SU-DHL-6 (cell line): ENCODE measurements at regions not wholly inside any gene's neighbourhood (a gene's known extent, or its start where the extent isn't known, plus 50 kb on each side); places are given as distances from the start of the nearest gene placed in this dataset.

Experiments used
- H2AFZ ChIP-seq: fragments of 200-600 bp; sonication (generic); 2 replicates; pipeline ENCODE4 v1.6.1; 2014; ENCODE audit warnings: low read depth, mild to moderate bottlenecking, moderate library complexity, mixed read lengths, antibody characterized with exemption, low read length; ENCODE audit not compliant: severe bottlenecking
- H3F3A ChIP-seq: fragments of 200-600 bp; shearing (Covaris generic); 2 replicates; pipeline ENCODE4 v1.6.0; 2016; ENCODE audit warnings: antibody characterized with exemption, mild to moderate bottlenecking; ENCODE audit not compliant: insufficient read depth
- H3K27ac ChIP-seq: fragments of 200-600 bp; sonication (generic); 2 replicates; pipeline ENCODE4 v1.5.1; 2016; ENCODE audit warnings: low read depth, mild to moderate bottlenecking, low read length, moderate library complexity, mixed read lengths
- H3K27me3 ChIP-seq: fragments of 200-600 bp; sonication (generic), shearing (Covaris generic); 2 replicates; pipeline ENCODE4 v1.6.0; 2014; ENCODE audit warnings: mild to moderate bottlenecking, low read length
- H3K36me3 ChIP-seq: fragments of 200-600 bp; sonication (generic); 2 replicates; pipeline ENCODE4 v1.6.1; 2014; ENCODE audit warnings: mild to moderate bottlenecking, low read length, mixed read lengths
- H3K4me2 ChIP-seq: fragments of 300-600, 200-600 bp; shearing (Covaris generic), sonication (generic); 2 replicates; pipeline ENCODE4 v1.6.0; 2014; ENCODE audit warnings: low read length, low read depth, mild to moderate bottlenecking; ENCODE audit not compliant: poor library complexity, severe bottlenecking
- H3K4me3 ChIP-seq: fragments of 200-600 bp; sonication (generic); 2 replicates; pipeline ENCODE4 v1.5.1; 2014; ENCODE audit warnings: antibody characterized with exemption, low read length, mild to moderate bottlenecking, mixed read lengths; ENCODE audit not compliant: insufficient read depth, poor library complexity, severe bottlenecking
- H3K79me2 ChIP-seq: fragments of 200-600 bp; sonication (generic); 2 replicates; pipeline ENCODE4 v1.6.1; 2014; ENCODE audit warnings: mild to moderate bottlenecking, low read length, moderate library complexity; ENCODE audit not compliant: insufficient read depth
- H3K9ac ChIP-seq: fragments of 200-600 bp; sonication (generic); 2 replicates; pipeline ENCODE4 v1.7.0; 2014; ENCODE audit warnings: mild to moderate bottlenecking, low read length
- H3K9me2 ChIP-seq: fragments of 200-600 bp; sonication (generic); replicated peaks from 2 replicates; pipeline ENCODE4 v1.6.1; 2014; ENCODE audit warnings: low read length; ENCODE audit not compliant: insufficient read depth
- H3K9me3 ChIP-seq: fragments of 200-600 bp; sonication (generic); 2 replicates; pipeline ENCODE4 v1.6.1; 2014; ENCODE audit warnings: low read length, mixed read lengths; ENCODE audit not compliant: insufficient read depth
- H4K20me1 ChIP-seq: fragments of 200-600 bp; sonication (generic); 2 replicates; pipeline ENCODE4 v1.6.1; 2014; ENCODE audit warnings: low read depth, mild to moderate bottlenecking, antibody characterized with exemption, low read length, moderate library complexity, mixed read lengths
- CTCF ChIP-seq: fragments of 200-600 bp; sonication (generic); IDR thresholded peaks from one replicate; pipeline ENCODE4 v1.5.1; 2017; ENCODE audit warnings: antibody characterized with exemption, mild to moderate bottlenecking, low read length, moderate library complexity; ENCODE audit not compliant: insufficient read depth, poor library complexity, severe bottlenecking
- EZH2phosphoT487 ChIP-seq: fragments of 200-600 bp; sonication (generic), shearing (Covaris generic); conservative IDR thresholded peaks from 2 replicates; pipeline ENCODE4 v1.6.1; 2018; ENCODE audit warnings: mild to moderate bottlenecking, antibody characterized with exemption, low read length, moderate library complexity, mixed read lengths

GRCh38 chr4:179768996-179769395 lies 2326.8 kb upstream of the AGA start:
- no peak overlapping the region for H3K4me3 ChIP-seq
- H3K9me2 ChIP-seq, result no peaks in the 10 kb centered on the region
- H3K79me2 ChIP-seq, result no peaks in the 10 kb centered on the region
- no peaks in the 10 kb centered on the region for H3K36me3 ChIP-seq
- no peaks in the 10 kb centered on the region for H4K20me1 ChIP-seq
- no peaks in the 10 kb centered on the region for H3F3A ChIP-seq
- H3K9ac ChIP-seq, result no peak overlapping the region
- no peaks in the 10 kb centered on the region for H3K9me3 ChIP-seq
- H3K4me2 ChIP-seq, result no peak overlapping the region
- H3K27ac ChIP-seq, result no peak overlapping the region
- no peak for TF ChIP-seq CTCF
- no peaks in the 10 kb centered on the region for H3K27me3 ChIP-seq
- H2AFZ ChIP-seq, result no peak overlapping the region

- TF ChIP-seq CTCF, result no peak
- no peak for TF ChIP-seq EZH2phosphoT487
- no peak overlapping the region for H3K4me3 ChIP-seq
- no peaks in the 10 kb centered on the region for H4K20me1 ChIP-seq
- H3F3A ChIP-seq, result no peaks in the 10 kb centered on the region
- no peaks in the 10 kb centered on the region for H3K27me3 ChIP-seq
- H3K27ac ChIP-seq, result no peak overlapping the region
- no peak overlapping the region for H2AFZ ChIP-seq
- no peak overlapping the region for H3K4me2 ChIP-seq
- H3K36me3 ChIP-seq, result no peaks in the 10 kb centered on the region
- no peaks in the 10 kb centered on the region for H3K9me2 ChIP-seq
- H3K9me3 ChIP-seq, result no peaks in the 10 kb centered on the region
- H3K9ac ChIP-seq, result no peak overlapping the region
- no peaks in the 10 kb centered on the region for H3K79me2 ChIP-seq
Measured at GRCh38 chr4:179797738-179798137, 2355.5 kb upstream of the AGA start.

- Histone ChIP-seq H3K4me2 (no peak overlapping the region), H3K36me3 (no peaks in the 10 kb centered on the region), H3F3A (no peaks in the 10 kb centered on the region), H3K9me2 (no peaks in the 10 kb centered on the region), H3K4me3 (no peak overlapping the region), H2AFZ (no peak overlapping the region), H3K79me2 (no peaks in the 10 kb centered on the region), H3K27me3 (no peaks in the 10 kb centered on the region), H3K9ac (no peak overlapping the region), H4K20me1 (no peaks in the 10 kb centered on the region), H3K9me3 (no peaks in the 10 kb centered on the region), H3K27ac (no peak overlapping the region)
- no peak for TF ChIP-seq CTCF
- no peak for TF ChIP-seq EZH2phosphoT487
Measured at GRCh38 chr4:179803857-179804256, 2361.6 kb upstream of the AGA start.

- H3K9ac ChIP-seq, result no peak overlapping the region
- H3K36me3 ChIP-seq, result no peaks in the 10 kb centered on the region
- no peaks in the 10 kb centered on the region for H3K27me3 ChIP-seq
- H2AFZ ChIP-seq, result no peak overlapping the region
- no peak overlapping the region for H3K4me3 ChIP-seq
- no peaks in the 10 kb centered on the region for H3K79me2 ChIP-seq
- no peak overlapping the region for H3K27ac ChIP-seq
- H3K4me2 ChIP-seq, result no peak overlapping the region
- no peaks in the 10 kb centered on the region for H4K20me1 ChIP-seq
- H3K9me2 ChIP-seq, result no peaks in the 10 kb centered on the region
- H3K9me3 ChIP-seq, result no peaks in the 10 kb centered on the region
- H3F3A ChIP-seq, result no peaks in the 10 kb centered on the region
- no peak for TF ChIP-seq EZH2phosphoT487
- TF ChIP-seq CTCF, result no peak
Measured at GRCh38 chr4:179804440-179804839, 2362.2 kb upstream of the AGA start.
